Stimulated activated CD4-positive, alpha-beta T cell treated with anti-CD3 and anti-CD28 coated beads, TNF-alpha, amount 100 ng/mL, for 4 hours (primary cell): ENCODE measurements at regions not wholly inside any gene's neighbourhood (a gene's known extent, or its start where the extent isn't known, plus 50 kb on each side); places are given as distances from the start of the nearest gene placed in this dataset.

Source experiments
- DNase-seq, 3 experiments: peaks; one replicate each; pipeline ENCODE4 v3.0.0-alpha.2; 2020; ENCODE audit warnings: low read depth in 3 of 3

DNA sequence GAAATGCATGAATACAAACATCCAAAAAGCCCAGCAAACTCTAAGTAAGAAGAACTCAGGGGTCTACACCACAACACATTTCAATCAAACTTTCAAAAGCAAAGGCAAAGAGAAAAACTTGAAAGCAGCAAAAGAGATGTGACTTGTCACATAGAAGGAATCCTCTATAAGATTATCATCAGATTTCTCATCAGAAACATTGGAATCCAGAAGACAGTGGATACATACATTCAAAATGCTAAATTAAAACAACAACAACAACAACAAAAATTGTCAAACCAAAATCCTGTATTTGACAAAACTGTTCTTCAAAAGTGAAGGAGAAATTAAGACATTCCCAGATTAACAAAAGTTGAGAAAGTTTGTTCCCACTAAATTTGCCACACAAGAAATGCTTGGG, 362.7 kb downstream of the ZNF608 start:
- DNase-seq: no peak

DNA sequence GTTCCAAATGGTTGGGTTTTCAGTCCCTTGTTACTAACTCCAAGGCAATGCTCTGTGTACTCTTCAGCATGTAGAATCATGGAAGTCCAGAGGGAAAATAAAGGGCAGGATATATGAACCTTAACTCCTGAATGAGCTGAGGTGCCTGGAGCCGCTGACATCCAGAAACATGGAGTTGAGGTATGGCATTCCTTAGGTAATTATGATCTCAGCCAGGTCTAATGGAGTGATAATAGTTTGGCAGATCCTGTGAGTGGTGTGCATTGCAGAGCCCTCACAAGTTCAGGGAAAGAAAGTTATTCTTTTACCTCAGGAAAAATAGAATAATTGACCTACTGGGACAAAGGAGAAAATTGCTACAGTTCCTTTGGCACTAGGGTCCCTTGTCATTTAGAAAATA, 369.1 kb downstream of the ZNF608 start:
- DNase-seq: no peak

DNA sequence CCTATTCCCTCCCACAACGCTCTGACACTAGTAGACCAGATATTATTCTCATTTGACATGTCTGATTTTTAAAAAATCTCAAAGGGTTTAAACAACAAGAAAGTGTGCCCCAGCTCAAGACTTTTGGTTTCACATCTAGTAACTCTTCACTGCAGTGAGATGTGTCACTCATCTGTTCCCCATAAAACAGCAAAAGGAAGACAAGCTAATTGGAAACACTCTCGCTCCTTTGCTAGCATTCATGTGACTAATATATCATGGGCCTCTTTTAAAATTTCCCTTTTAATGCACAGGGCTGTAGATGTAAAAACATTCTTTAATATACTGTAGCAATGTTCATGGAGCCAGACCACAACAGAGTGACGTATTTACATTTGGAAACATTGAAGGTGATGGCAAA, 372.6 kb downstream of the ZNF608 start:
- no peak for DNase-seq

DNA sequence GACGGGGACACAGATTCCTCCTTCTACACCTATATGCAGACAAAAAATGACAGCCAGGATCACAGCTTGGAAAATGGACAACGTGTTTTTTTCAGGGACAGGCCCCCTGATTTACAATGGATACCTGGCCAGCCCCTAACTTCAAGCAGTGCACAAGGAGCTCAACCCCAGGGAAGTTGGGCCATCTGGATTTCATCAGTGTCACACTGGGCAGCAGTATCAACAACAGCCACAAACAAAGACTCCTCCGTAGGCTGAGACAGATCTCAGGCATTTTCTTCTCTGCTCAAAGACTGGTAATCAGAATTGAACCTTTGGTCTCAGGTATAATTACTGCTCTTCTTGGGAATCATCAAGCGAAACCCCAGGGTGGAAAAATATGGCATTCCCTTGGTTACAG, 374.0 kb downstream of the ZNF608 start:
- DNase-seq: no peak

DNA sequence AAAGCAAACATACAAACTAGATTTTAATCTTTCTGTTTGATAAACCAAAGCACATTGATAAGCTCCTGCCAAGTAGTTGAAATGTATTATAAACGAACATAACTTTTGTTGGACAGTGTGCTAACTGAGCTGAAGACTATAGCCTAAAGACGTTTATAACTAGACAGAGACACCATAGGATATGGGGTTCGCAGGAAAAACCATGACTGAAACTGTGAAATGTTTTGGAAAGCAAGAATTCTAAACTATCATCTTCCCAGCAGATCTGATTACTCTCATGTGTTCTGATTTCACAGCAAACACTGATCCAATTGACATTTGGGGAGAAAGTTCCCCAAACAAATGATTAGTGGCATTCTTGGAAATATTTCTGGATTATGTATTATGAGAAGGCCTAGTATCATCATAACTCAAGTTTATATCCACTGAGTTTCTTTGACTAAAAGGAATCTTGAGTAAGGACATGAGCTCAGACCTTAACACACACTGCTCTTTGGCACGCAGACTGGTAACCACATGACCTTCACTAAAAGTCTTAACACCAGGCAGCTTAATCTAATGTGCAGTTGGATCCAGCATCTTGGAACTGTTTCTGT, 375.2 kb downstream of the ZNF608 start:
- no peak for DNase-seq

- no peak for DNase-seq
These were observed 375.8 kb downstream of the ZNF608 start for GRCh38 chr5:124370601-124371000.

DNA sequence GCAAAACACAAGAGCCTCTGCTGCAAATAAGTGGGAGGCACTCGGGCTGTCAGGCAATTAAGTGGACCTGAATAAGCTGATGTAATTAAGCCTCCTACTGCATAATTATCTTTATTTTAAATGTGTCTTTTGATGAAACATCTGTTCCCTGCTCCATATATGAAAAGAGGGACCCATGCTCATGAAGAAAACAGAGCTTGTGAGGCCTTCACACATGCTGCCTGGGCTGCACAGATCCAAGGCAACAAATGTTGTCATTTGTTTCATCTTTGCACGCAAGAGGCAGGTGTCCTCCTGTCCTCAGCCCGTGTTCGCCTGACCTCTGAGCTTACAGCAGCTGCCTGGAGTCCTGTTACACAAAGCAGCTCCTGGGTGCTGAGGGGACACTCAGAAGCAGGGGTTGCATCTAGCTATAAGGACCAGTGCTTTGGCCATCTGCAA, 381.1 kb downstream of the ZNF608 start:
- no peak for DNase-seq

DNA sequence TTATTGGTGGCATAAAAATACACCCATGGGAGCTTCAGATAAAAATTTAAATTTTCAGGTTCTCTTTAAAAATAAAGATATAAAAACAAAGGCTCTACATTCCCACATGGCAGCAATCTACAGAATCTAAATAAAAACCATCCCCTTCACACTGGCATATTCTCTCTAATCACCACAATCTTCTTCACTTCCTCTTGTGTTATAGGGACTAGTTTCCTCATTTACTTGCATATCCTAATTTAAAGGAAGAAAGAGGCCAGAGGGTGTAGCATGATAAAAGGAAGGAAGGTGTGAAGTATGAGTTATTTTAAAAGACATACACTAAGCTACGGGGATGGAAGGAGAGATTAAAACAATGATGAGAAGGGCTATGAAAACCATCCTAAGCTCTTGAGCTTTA, 390.5 kb downstream of the ZNF608 start:
- DNase-seq: no peak

DNA sequence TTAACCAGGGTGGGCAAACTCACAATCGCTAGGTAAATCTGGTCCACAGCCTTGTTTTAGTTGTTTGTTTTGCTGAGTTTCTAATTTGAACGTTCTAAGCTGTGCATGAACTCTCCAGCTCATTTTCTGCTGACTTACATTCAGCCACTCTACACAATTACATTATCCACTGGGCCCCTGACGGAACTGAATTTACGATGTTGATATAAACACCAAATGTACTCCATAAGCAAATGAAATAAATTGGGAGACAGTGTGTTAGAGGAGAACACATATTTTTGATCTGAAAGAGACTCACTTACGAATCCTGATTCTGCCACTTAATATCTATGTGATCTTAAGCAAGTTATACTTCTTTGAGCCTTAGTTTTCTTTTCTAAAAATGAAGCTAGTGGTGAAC, 393.4 kb downstream of the ZNF608 start:
- no peak for DNase-seq

DNA sequence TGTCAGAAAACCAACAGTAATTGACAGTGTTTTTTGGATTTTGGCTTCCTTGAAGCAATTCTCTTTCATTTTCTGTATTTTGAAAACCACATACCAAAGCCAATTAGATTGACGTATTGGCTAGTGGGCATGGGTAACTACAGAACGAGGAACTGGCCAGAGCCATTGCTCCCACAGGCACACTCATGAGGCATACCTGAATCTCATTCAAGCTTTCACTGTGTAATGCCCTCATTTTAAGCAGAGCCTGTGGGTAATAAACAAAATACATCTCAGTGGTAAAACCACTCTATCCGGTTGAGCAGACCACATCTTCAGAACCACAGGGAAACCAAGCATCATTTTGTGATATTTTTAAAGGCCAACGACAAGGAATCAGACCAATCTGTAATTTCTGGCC, 394.1 kb downstream of the ZNF608 start:
- DNase-seq: no peak

DNA sequence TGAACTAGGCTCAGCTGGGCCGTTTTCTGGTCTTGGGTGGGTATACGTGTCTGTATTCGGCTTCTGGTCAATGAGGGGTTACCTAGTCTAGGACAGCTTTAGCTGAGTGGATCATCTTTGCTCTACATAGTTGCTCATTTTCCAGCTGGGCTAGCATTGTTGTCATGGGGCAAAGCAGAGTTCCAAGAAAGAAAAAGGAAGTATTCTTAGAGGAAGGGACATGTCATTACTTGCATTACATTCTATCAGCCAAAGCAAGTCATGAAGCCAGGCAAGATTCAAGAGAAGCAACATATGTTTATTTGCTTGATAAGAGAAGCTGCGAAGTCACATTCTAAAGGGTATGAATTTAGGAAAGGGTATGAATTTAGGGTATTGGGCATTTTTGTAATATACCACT, 396.5 kb downstream of the ZNF608 start:
- no peak for DNase-seq

DNA sequence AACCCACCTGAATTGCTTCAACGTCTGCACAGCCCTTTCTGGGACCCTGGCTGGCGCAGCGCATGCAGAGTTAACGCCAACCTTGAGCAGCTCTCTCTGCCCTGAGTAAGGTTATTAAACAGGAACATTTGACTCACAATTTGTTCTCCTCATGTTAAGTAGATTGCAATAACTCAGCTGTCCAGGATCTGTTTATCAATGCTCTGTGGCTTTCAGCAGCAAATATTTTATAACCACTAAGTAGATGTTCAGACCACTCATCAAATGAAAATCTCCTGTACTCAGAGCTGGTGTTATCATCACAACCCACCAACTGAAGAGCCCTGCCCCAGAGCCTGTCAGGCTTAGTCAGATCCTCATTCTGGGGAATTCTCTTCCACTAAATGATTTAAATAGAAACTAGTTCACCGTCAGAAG, 403.0 kb downstream of the ZNF608 start:
- DNase-seq: no peak

DNA sequence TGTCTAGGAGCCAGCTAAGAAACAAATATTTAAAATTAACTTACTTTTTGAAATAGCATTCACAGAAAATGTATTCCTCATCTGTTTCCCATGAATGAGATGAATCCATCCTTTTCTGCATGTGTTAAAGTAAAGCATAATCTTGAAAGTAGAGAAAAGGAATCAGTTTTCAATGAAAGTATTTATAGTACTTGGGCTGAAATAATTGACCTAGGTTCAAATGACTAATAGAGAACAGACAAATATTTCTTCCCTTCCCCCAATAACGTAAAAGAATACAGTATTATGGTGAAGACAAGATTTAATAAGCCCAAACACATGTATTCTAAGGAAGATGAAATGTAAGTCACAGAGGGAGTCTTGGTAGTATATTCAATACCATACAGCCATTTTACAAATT, 403.5 kb downstream of the ZNF608 start:
- DNase-seq: no peak

DNA sequence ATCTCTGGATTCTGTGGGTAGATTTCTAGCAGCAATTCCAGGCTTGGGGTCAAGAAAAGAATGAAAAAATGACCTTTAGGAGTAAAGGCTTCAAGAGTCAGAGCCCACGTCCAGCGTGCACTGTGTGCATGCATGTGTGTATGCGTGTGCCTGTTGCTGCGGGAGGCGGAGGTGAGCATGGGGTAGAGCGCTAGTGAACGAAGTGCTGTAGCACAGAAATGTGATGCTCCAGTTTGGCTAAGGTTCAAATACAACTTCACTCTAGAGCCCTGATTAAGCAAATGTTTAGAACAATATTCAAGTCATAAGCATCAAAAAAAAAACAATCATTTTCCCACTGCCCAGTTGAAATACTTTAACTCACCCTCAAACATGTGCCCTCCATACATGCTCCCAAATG, 403.9 kb downstream of the ZNF608 start:
- no peak for DNase-seq

GRCh38 chr5:124342027-124342471, 404.4 kb downstream of the ZNF608 start:
- no peak for DNase-seq

DNA sequence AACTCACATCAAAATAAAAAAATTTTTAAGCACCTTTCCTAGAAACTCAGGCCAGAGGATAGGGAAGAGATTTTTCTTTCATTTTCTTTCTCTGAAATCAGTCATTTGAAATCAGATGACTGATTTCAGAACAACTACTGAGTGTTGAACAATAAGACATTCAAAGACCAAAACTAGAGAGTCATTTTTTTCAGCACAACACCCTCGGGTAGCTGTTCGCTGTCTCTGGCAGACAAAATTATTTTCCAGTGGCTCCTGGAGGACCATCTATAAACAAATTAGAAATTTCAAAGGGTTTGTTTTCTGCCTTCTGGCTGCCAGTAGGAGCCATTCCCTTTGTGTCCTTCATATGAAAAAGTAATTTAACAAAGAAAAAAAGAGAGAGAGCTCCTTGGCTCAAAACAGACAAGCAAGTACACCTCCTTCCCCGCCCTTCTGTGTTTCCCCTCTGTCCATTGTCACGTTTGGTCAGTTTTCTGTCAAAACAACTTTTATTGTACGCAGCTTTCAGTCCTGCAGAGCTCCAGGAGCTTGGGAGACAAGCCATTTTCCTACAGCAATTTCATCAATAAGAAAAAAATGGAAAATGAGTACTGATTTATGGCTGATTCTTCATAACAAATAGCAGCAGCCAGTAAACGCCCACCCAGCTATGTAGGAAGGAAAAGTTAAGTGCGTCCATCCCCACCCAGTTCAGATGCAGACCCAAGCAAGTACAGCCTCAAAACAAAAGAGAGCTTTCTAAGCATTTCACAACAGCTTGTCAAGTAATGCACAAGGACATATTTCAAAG, 405.2 kb downstream of the ZNF608 start:
- no peak for DNase-seq

GRCh38 chr5:124337996-124338395, 408.4 kb downstream of the ZNF608 start:
- no peak for DNase-seq

DNA sequence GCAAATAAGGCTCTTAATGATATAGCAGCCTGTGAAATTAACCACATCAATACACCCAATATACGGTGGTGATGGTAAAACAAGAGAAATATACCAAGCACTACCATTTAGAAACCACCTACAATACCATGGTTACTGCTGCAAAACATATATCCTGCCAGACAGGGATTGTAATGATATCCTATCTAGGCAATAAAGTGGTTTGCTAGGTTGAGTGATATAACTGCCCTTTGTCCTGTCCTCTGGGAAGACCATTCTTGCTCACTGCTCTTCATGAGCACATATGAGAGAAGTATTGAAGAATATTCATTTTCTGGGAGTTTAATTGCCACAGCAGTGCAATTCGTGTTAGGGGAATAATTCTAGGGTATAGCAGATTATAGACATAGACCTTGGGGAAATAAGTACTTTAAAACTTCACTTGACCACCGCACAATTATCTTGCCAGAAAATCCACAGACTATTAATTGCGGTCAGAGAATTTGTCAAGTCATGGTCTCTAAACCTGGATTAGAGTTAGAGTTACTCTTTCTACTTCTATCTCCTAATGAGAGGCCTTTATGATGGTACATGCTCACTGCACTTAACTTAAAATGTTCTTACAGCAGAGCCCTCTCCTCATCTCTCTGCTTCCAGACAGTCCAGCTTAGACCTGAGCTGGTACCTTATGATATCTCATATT, 413.0 kb downstream of the ZNF608 start:
- DNase-seq: no peak

- no peak for DNase-seq
These were observed 414.2 kb downstream of the ZNF608 start for GRCh38 chr5:124332273-124332672.

DNA sequence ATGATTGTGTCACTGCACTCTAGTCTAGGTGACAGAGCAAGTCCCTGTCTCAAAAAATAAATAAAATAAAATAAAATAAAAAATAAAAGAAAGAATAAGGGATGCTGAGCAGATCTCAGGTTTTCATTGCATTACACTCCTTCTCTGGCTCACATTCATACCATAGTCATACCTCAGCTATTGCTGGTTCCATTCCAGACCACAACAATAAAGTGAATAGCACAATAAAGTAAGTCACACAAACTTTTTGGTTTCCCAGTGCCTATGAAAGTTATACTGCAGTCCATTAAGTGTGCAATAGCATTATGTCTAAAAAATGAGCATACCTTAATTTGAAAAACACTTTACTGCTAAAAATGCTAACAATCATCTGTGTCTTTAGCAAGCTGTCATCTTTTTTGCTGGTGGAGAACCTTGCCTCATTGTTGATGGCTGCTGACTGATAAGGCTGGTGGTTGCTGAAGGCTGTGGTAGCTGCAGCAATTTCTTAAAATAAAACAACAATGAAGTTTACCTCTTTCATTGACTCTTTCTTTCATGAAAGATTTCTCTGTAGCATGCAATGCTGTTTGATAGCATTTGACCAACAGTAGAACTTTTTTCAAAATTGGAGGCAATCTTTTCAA, 415.7 kb downstream of the ZNF608 start:
- DNase-seq: no peak

DNA sequence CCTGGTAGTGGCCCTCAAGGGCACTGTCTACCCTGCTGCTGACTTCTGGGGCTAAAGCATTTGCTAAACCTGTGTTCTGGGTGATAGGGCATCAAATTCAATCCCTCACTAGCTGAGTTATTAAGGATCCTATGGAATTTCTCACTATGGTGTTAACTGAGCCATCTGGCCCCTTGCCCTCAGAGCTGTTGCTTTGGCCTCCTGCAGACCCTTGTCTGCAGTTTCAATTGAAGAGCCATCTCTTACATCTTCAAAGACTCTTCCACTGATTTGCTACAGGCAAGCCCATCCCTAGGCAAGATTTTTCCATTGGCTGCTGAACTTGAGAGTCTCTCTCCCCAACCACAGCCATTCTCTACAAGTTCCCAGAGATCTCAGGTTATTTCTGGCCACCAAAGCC, 418.2 kb downstream of the ZNF608 start:
- DNase-seq: no peak

GRCh38 chr5:124318661-124319060, 427.8 kb downstream of the ZNF608 start:
- no peak for DNase-seq

DNA sequence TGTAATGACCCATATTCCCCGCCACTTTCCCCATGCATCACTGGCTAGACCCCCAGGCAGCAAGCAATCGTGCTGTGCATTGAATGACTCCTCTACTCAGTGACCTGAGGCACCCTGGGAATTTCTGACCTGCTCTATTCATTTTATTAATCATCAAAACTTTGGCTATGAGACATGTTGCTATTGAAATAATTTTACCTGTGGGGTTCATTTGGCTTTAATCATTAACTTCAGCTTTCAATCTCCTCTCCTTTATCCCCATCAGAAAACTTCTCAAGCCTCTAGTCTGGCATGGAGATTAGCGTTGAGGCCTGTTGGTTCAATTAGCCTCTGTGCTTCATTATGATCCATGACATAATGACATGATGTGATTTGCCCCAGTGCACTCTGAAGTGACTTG, 429.0 kb downstream of the ZNF608 start:
- no peak for DNase-seq
